WERI-Rb-1 (cell line): ENCODE measurements at regions not wholly inside any gene's neighbourhood (a gene's known extent, or its start where the extent isn't known, plus 50 kb on each side); places are given as distances from the start of the nearest gene placed in this dataset.

ENCODE experiments used
- DNase-seq: peaks from one replicate; pipeline ENCODE4 v3.0.0-alpha.2; 2020
- H3K27ac ChIP-seq: fragments of 250-450 bp; sonication (Bioruptor Pico); 2 replicates; pipeline ENCODE4 v1.5.1; 2020; ENCODE audit warnings: mild to moderate bottlenecking, moderate library complexity
- H3K27me3 ChIP-seq: fragments of 250-450 bp; sonication (Bioruptor Pico); 2 replicates; pipeline ENCODE4 v1.5.1; 2021; ENCODE audit warnings: mild to moderate bottlenecking, low read depth, moderate library complexity; ENCODE audit not compliant: insufficient read depth, severe bottlenecking
- H3K36me3 ChIP-seq: fragments of 250-450 bp; sonication (Bioruptor Pico); 2 replicates; pipeline ENCODE4 v1.5.1; 2020; ENCODE audit warnings: mild to moderate bottlenecking, moderate library complexity
- H3K4me3 ChIP-seq: 2 replicates; pipeline ENCODE4 v1.5.1; 2011; ENCODE audit warnings: low read depth, mild to moderate bottlenecking, control low read depth, low read length
- H3K9me3 ChIP-seq: fragments of 250-450 bp; sonication (Bioruptor Pico); 2 replicates; pipeline ENCODE4 v1.5.1; 2021; ENCODE audit warnings: mild to moderate bottlenecking, moderate library complexity; ENCODE audit not compliant: severe bottlenecking
- CTCF ChIP-seq: IDR thresholded peaks from 2 replicates; pipeline ENCODE4 v1.5.1; 2011; ENCODE audit warnings: low read depth, mild to moderate bottlenecking, control low read depth, inconsistent platforms, low read length

DNA sequence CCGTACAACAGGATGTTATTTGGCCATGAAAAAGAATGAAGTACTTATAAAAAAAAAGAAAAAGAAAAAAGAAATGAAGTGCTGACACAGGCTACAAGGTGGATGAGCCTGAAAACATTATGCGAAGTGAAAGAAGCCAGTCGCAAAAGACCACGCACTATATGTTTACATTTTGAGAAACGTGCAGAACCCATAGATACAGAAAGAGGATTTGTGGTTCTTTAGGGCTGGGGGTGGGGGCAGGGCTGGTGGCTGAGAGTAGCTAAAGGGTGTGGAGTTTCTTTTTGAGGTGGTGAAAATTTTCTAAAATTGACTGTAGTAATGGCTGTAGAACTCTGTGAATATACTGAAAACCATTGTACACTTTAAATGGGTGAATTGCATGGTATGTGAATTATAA, 86.0 kb upstream of the FAM20C start:
- no peak for TF ChIP-seq CTCF

GRCh38 chr7:107233-107632, 85.1 kb upstream of the FAM20C start:
- Histone ChIP-seq H3K9me3 (no peaks in the 10 kb centered on the region), H3K27me3 (no peaks in the 10 kb centered on the region), H3K4me3 (no peak overlapping the region), H3K36me3 (no peaks in the 10 kb centered on the region), H3K27ac (no peak overlapping the region)
- no peak for TF ChIP-seq CTCF
- no peak for DNase-seq

More for the DNA sequence above, 86.0 kb upstream of the FAM20C start:
- DNase-seq, result no peak
- Histone ChIP-seq H3K27ac (no peak overlapping the region), H3K36me3 (no peaks in the 10 kb centered on the region), H3K4me3 (no peak overlapping the region), H3K27me3 (no peaks in the 10 kb centered on the region), H3K9me3 (no peaks in the 10 kb centered on the region)

DNA sequence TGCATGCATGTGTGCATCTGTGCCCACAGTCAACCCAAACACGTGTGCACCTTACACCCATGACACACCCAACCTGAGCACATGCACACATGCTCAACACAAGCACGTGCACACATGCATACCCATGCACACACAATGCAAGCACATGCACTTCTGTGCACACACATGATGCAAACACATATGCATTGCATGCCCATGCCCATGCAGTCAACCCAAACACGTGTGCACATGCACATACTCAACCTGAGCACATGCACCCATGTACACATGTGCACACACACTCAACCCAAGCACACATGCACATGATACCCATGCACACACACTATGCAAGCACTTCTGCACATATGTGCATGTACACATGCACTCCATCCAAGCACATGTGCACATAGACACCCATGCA, 84.5 kb upstream of the FAM20C start:
- no peak for TF ChIP-seq CTCF

GRCh38 chr7:109094-109493, 83.3 kb upstream of the FAM20C start:
- no peak for TF ChIP-seq CTCF
- H3K36me3 ChIP-seq, result no peaks in the 10 kb centered on the region
- H3K4me3 ChIP-seq, result no peak overlapping the region
- H3K27me3 ChIP-seq, result no peaks in the 10 kb centered on the region
- no peaks in the 10 kb centered on the region for H3K9me3 ChIP-seq
- no peak overlapping the region for H3K27ac ChIP-seq
- DNase-seq, result no peak

More for the DNA sequence above, 84.5 kb upstream of the FAM20C start:
- no peak overlapping the region for H3K4me3 ChIP-seq
- H3K27ac ChIP-seq, result no peak overlapping the region
- DNase-seq, result no peak
- no peaks in the 10 kb centered on the region for H3K9me3 ChIP-seq
- H3K27me3 ChIP-seq, result no peaks in the 10 kb centered on the region
- no peaks in the 10 kb centered on the region for H3K36me3 ChIP-seq

- Histone ChIP-seq H3K4me3 (no peak overlapping the region), H3K36me3 (no peaks in the 10 kb centered on the region), H3K27ac (no peak overlapping the region), H3K9me3 (no peaks in the 10 kb centered on the region), H3K27me3 (no peaks in the 10 kb centered on the region)
- no peak for DNase-seq
- no peak for TF ChIP-seq CTCF
Observed at GRCh38 chr7:109898-110556, 82.3 kb upstream of the FAM20C start.
